Fibroblast of skin of back (primary cell): ENCODE measurements at regions not wholly inside any gene's neighbourhood (a gene's known extent, or its start where the extent isn't known, plus 50 kb on each side); places are given as distances from the start of the nearest gene placed in this dataset.
A peak's percentile ranks its signal among the peaks of the same experiment; 100 is the strongest.

Experiments
- DNase-seq: peaks from one replicate; pipeline ENCODE4 v3.0.0-alpha.2; 2013

DNA sequence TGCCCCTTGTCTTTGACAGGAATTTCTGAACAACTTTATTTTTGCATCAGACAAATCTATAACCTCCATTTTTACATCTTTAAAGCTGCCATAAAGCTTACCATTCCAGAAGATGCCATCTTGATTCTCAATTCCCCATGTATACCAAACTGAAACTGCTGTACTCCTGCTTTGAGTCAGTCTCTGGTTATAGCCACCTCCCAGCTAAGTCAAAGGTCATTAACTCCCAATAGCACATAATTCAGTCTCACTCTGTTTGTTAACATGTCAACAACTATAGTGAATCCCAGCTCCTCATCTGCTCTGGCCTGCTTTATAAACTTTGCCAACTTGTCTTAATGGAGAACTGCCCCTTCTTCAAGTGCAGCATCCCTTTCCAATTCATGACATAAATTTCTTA is 343.6 kb downstream of the FRK start:
- DNase-seq: no peak

DNA sequence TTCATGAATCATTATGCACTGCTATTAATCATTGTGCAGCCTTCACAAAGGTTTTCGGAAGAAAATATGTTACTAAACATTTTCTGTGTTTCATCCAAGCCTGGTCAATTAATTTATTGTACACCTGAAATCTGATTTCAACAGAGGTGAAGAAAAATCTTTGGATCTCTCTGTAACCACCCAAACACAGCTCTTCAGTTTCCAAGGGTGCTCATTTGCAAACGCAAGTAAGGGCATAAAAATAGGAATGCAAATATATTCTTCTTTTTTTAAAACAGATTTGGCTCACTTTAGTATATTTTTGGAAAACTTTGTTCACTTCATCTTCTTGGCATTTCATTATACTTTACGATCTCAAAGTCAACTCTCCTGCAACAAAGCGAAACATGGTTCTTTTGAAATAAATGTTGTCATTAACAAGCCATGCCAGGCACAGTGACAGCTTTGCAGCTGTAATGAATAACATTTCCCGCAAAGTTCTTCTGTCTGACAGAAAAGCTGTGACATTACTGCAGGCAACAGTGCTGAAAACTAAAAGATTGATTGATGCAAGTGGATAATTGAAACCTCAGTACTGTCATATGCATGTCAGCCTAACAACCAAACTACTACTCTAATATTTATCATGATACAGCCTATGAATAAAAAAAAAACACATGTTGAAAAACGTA is 348.3 kb downstream of the FRK start:
- no peak for DNase-seq

DNA sequence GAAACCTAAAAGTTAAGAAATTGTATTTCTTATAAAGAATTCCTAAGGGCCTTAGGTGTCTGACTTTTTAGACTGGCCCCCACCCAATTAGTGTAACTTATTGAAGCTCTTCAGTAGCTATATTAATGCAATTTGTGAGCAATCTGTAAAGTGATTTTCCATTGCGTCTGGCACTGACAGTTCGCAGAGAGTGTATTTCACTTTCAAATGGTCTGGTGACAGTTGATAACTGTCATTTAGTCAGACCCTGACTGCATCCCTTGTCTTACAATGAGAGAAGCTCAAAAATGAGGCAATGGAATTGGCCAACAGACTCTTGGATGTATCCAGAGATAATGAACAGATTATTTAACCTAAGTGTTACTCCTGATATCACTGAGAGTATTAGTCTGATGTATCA is 351.8 kb downstream of the FRK start:
- DNase-seq: no peak

DNA sequence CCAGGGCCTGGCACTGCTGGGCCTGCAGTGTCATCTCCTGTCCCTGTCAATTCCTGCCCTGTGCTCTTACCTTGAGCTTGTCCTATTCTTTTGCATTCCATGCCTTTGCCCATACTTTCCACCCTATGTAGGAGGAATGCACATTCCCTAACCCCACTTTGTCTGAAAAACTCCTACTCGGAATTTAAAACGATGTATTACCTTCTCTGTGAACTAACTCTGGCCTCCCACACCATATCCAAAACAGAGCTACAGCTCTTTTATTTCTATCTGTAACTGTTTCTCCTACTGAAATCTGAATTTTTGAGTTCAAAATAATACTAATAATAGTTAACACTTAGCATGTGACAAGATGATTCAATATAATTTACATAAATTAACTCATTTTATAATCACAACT is 353.7 kb downstream of the FRK start:
- DNase-seq: no peak

DNA sequence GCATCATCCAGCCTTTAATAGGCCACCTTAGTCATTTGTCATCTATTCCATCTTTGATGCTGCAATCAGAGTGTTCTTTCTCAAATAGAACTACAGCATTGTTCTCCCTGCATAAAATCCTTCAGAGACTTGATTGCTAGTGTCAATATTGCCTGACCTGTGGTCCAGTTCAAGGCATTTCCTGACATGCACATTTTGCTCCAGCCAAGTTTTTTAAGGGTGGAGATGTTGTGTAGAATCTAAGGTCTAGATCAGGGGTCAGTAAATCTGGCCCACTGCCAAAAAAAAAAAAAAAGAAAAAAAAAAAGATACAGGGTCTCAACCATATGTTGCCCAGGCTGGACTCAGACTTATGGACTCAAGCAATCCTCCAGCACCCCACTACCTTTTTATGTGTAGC is 354.4 kb downstream of the FRK start:
- DNase-seq: no peak

DNA sequence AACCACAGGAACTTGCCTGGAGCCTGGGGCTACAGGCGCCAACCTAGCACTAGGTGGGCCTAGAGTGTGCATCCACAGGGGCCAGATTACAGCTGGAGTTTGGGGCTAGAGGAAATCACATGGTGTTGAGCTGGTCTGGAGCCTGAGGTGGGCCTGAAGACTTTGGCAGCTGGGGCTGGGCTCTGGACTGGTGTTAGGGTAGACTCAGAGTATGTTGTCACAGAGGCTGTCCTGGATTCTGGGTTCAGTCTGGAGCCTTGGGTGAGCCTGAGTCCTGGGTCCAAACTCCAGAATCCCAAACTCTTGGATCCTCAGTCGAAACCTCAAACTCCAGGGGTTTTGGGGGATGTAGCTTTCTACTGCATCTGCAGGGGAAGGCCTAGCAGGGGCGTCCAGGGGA is 356.7 kb downstream of the FRK start:
- no peak for DNase-seq

DNA sequence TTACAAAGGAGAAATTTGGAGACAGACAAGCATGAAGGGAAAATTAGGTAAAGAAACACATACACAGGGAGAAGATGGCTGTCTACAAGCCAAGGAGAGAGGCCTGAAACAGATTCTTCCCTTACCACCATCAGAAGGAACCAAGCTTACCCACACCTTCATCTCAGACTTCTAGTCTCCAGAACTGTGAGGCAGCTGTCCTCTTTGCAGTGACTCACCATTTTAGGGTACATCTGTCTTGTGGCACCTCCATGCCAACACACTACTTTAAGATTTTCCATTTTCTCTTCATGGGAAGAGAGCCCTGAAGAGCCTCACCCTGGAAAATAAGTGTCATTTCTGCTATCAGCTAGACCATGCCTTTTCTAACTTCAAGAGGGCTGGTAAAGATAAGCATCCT is 369.3 kb downstream of the FRK start:
- no peak for DNase-seq

DNA sequence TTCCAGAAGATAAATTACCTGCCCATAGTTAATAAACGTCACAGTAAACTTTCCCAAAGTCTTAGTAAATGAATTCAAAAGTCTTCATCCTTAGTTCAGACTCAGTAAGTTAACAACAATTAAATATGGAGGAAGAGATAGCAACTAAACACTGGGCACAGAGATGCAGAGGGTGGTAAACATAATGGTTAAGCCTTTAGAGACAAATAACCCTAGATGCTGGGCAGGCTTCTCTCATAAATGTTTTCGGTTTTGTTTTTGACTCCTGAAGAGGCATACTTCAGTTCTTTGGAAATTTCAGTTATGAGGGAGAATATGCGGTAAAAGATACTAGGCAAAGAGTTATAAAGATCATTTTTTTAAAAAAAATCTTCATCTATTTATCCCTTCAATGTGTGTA is 369.8 kb downstream of the FRK start:
- no peak for DNase-seq

DNA sequence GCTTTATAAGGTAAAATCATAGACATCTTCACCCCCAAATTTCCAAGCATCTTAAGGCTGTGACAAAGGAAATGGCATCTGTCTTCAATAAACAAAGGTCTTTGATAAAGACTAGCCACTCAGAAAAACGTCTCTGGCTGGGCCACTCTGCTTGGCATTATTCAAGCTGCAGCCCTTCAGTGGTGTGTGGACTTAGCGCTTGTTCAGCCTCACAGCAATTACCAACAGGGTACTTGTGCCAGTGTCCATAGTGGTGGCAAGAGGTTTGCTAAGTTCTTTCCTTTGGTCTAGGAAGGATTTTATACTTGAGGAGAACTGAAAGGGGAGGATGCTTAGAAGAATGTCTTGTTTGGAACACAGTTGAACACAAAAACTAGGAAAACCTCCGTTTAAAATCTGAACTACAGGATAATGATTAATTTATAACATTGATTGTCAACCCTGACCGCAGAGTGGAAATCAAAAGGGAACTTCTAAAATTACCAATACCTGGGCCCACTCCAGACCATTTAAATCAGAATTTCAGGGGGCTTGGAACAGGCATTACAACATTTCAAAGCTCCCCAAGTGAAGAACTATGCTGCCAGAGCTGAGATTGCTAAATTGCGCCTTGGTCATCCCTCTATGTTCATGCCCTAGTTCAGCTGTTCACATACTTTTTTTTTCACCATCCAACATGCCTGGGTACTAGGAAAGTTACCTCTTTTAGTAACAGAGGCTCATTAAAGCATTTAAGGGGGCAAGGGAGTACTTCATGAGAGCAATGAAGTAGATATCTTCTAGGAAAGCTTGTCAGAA is 378.5 kb downstream of the FRK start:
- no peak for DNase-seq

DNA sequence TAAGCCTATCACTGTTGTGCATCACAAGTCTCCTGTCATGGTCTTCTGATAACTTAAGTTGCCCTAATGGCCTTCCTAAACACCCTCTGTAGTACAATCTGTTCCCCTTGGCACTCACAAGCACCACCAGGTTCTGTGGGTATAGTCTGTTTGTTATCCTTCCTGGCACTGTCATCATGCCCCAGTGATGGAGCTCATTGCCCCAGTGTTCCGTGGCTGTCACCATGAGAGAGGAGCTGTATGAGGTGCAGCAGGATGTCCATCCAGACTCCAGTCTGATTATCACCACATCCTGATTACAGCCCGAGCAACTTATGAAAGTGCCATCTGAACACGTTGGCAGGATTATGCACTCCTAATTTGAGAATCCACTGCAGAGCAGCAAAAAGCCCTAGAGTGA is 380.1 kb downstream of the FRK start:
- DNase-seq: no peak

DNA sequence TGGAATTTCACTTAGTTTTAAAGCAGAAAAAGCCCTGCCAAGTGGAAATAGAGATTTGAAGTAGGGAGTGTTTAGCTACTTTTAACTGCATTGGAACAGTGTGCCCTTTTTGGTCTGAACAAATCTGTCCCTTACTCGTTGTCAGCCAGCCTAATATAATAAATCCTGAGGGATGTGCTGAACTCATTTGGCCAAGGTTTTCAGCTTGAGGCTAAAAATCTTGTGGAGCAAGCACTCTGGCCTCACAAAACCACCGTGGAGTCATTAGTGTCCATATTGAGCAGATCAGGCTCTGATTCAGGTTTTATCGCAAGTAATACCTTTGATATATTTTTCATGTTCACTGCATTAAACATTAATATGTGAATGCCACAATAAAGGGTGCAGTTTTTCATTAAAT is 383.5 kb downstream of the FRK start:
- DNase-seq: no peak

DNA sequence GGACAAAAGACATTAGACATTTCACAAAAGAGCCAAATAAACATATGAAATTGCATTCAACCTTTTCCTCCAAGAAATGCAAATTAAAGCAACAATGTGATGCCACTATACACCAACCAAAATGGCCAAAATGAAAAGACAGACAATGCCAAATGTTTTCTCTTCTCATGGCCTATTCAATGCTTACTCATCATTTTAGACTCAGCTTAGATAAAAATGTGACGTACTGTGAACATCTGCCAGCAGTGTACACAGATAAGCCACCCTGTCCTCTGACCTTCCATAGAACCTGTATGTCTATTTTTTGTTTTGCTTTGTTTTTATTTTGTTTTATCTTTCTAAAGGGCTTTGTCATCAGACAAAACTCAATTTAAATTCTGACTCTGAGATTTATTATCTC is 385.2 kb downstream of the FRK start:
- no peak for DNase-seq

DNA sequence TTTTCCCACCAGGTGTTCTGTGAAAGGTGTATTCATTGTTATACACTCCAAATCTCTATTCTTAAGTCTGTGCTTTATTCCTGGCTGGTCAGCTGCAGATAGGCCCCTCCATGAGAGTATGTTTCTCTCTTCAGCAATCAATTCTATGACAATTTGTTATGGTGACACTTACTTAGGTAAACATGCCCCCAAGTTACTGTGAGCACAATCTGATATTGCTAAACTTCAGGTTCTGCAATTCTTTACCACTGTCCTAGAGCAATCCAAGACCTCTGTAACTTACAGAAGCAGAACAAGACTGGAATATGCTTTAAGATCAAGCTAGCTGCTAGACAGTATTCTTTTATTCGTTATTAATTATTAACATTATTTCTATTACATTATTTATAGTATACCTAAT is 391.9 kb downstream of the FRK start:
- DNase-seq: no peak

DNA sequence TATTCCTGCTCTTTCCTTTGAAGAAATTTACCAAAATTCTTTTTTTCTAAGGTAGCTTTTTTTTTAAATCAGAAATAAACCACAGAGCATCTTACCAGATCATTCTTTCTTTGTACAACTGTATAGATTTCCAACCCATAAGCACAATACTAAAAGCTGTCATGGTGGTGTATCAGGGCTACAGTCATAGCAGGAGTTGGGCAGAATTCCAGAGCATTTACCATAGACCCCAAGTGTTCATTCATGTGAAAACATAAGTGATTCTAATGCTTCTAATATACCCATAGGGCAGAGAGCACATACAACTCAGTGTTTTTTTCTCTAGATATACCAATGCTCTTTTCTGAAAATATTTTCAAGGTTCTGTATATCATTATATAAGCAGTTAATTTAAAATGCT is 392.5 kb downstream of the FRK start:
- DNase-seq: no peak

DNA sequence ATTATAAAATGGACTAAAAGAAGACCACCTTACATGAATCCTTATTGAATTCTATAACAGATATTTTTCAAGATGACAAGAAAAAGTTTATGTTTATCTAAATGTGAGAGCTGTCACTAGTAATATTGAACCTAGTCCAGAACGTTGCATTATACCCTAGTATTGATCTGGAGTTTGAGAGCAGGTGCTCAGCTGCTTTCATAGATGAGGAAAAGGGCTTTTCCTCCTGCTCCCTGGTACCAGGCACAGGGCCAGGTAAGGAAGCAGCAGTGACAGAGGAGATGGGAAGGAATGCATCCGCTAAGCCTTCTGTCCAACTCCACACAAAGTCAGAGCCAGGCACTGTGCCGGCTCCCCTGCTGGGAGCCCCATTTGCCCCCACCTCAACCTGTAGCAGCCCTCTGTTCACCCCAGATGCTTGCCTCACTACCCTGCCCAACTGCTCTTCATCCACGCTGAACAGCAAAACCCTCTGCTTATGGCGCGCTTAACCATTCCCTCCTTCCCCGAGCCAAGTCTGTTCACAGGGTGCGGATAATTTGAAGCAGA is 393.1 kb downstream of the FRK start:
- no peak for DNase-seq

DNA sequence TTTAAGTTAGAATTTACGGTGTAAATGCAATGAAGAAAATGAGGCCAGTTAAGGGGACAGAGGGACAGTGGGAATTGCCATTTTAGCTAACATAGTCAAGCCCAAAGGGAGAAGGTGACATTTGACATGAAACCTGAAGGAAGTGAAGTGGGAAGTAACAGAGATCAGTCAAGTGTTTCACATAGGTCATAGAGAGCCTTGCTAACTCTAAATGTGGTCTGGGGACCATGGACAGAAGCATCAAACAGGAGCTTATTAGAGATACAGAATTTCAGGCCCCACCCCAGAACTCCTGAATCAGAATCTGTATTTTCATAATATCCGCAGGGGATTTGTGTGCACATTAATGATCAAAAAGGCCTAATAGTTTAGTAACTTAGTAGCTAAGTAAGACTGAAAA is 393.7 kb downstream of the FRK start:
- no peak for DNase-seq

DNA sequence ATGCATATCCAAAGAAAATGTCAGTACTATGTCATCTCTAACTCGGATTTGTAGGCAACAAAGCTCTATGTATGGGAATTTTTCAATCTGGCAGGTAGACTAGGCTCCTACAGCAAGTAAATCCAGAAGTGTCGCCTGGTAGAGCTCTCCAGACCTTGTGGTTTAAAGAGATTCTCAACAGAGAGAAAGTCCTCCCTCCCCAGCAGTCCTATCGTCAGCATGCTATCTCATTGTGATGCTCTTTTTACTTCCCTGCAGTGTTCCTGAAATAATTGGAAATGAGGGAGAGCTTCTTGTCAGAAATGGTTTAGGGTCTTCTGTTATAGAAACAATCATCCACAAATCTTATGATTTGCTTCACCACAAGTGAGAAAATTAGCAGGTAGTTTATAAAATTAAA is 395.4 kb downstream of the FRK start:
- no peak for DNase-seq

DNA sequence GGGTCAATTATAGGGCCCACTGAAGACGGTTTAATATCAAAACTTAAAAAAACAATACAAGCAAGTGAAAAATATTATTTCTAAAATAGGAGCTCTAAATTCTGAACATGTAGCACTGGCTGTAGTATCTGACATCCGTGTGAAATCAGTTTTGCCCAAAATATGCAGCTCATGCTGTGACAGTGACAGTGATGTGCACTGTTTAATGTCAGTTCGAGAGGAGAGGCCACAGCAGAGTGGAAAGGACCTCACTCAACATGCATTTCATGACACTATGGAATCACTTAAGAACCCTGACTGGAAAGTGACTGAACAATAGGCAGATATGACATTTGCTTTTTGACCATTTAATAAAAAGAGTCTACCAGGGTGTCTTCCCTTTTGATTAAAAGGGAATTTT is 397.0 kb downstream of the FRK start:
- DNase-seq: no peak

DNA sequence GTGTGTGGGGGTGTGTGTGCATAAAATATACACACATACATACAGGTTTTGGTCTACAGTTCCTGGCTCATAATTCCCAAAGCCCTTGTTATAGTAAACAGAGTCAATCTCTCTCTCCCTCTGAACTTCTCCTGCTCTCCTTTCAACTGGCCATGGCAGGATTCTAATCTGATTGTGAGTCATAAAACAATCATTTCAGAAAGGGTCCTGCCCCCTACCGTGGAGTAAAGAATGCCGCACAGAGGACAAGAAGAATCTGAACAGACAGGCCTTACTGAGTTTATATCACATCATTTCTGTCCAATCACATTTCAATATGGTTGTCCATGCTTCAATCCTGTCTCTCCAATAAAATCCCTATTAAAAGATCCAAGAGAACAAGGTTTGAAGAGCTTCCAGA is 416.9 kb downstream of the FRK start:
- peak; percentile 65 for DNase-seq

DNA sequence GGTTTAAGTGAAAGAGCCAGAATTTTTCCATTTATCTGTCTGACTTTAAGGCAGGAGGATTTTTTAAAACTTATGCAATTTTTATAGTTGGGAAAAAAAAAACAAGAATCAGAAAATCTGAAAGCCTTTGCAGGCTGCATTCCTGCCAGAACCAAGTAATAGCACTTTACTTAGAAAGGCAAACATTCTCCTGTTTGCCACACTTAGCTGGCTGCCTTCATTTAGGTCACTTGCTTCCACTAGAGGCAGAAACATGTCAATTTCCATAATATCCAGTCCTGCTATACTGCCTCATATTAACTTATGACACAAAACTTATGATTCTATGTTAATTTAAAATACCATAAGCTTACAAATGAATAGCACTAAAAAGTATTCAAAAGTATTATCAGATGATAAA is 425.8 kb downstream of the FRK start:
- no peak for DNase-seq

DNA sequence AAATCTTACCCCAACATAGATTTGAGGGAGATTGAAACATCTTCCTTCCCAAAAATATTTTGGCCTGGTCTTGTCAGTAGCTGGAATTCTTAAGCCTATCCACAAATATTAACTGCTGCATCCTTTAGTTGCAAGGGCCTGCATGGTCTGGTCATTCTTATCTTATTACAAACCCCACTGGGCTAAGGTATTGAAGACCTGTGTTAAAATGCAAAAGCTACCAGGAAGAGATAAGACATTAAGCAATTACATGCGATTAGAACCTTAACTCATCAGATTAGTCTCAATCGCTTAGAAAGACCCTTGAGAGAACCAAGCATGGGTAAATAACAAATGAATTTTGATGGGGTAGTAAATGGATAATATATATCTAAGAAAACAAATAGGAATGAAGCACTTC is 426.6 kb downstream of the FRK start:
- no peak for DNase-seq

DNA sequence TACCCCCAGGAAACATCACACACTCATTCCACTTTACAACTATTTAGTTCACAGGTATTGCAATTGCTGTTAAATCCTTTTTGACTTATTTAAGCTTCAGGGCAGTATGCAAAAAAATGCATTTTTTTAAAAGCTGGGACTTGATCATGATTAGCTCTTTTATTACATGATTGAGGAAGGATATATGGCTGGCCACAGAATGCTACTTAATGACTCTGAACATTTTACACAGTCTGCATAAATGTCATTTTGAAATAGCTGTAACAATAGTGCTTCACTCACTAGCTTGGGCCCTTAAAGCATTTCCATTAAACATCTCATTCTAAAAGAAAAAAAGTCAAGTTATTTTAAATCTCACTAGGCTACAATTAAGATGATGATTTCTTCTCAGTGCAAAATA is 429.7 kb downstream of the FRK start:
- DNase-seq: no peak

DNA sequence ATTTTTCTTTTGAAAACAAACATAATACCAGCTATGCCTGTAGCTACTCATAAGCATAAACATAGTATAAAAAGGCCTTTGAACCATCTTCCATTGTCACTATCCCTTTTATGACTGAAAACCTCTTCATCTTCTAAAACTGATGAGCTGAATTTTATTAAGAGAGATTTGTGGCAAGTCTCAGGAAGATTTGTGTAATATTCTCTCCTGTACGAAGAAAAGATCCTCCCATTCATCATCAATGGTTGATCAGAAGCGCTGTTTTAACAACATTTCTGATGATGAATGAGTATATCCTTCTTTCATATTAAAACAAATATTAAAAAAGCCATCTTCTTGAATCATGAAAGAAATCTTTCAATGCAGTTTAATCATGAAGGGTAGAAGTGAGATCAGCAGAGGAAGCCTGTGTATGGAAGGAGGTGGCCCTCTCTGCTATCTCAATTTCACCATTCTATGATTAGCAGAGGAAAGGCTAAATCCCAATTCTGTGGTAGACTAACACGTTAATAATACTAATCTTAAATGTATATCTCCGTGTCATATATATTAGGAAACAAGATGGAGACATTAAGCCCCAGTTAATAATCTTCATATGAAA is 430.2 kb downstream of the FRK start:
- no peak for DNase-seq

DNA sequence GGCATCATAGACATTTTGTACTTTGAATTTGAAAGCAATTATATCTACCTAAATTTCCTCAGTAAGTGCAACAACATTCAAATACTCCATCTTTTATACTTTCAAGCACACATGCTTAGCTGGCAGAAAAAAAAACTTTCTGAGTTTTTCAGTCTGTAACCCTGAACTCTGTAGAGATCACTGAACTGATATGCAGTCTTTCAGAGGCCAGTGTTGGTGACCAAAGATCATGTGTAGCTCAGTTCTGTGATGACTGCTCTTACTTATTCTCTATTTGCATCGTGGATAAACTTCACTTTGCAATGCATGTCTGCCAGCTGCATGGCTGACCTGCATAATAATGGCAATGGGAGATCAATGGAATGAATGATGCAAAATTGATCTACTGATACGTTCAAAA is 431.3 kb downstream of the FRK start:
- no peak for DNase-seq
